ENCODE measurements at regions not wholly inside any gene's neighbourhood (a gene's known extent, or its start where the extent isn't known, plus 50 kb on each side); places are given as distances from the start of the nearest gene placed in this dataset.

GRCh38 chr11:112795911-112796649 lies 165.1 kb upstream of the NCAM1 start:
- TF ChIP-seq CTCF (IDR thresholded peaks at IDR 0.05), result no peak
- TF ChIP-seq POLR2A (IDR thresholded peaks at IDR 0.05), result no peak
